ENCODE measurements at regions not wholly inside any gene's neighbourhood (a gene's known extent, or its start where the extent isn't known, plus 50 kb on each side); places are given as distances from the start of the nearest gene placed in this dataset.

- no peak for DNase-seq
These were observed 58.1 kb downstream of the KLF4 start for GRCh38 chr9:107431461-107431860.

DNA sequence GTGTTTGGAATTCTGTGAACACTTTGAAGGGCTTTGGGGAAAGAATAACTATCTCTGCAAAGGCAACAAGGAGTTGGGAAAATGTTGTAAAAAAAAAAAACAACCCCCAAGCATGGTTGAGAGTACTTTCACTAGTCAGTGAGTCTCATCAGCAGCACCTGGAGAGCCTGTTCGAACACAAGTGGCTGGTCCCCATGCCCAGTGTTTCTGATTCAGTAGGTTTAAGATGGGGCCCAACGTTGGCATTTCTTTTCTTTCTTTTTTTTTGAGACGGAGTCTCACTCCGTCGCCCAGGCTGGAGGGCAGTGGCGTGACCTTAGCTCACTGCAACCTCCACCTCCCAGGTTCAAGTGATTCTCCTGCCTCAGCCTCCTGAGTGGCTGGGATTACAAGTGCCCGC lies 59.5 kb downstream of the KLF4 start:
- no peak for DNase-seq

- no peak for DNase-seq
These were observed 63.4 kb downstream of the KLF4 start for GRCh38 chr9:107426126-107426525.

DNA sequence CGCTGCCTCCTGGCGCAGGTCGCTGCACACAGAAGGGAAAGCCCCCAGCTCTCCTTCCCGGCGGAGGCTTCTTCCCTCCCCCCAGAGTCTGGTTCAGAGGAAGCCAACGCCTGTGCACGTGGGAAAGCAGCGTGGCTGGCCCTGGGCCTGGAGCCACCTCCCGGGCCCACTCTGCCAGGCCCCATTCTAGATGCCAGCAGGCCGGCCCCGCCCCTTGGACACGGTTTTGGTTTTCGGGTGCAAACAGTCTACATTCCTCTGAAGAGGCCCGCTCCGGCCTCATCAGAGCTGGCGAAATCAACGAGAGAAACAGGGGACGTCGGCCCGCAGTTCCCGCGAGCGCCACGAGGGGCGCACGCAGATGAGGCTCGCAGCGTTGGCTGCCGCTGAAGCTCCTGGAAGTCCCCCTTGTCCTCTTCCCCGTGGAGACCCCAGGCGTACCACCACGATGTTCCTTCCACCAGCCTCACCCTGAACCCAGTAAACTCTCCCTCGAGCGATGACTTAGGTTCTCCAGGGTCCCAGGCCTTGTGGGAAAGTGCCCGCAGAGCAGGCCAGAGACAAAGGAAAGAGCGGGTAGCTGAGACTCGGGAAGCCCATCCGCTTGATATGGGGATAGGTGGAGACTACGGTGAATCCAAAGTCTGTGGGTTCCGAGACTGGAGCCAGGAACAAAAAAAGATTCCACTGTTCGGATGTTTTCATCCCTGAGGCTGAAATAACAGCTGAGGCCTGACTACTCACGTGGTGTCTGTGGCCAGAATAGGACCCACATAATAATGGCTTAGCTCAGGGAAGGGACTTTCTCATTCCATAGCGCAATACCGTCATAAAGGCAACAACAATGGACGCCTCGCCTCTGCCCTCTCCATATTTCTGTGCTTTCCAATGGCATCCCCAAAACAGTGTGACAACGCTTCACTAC lies 64.2 kb downstream of the KLF4 start:
- DNase-seq = no peak

- no peak for DNase-seq
These were observed 66.0 kb downstream of the KLF4 start for GRCh38 chr9:107423540-107423939.

DNA sequence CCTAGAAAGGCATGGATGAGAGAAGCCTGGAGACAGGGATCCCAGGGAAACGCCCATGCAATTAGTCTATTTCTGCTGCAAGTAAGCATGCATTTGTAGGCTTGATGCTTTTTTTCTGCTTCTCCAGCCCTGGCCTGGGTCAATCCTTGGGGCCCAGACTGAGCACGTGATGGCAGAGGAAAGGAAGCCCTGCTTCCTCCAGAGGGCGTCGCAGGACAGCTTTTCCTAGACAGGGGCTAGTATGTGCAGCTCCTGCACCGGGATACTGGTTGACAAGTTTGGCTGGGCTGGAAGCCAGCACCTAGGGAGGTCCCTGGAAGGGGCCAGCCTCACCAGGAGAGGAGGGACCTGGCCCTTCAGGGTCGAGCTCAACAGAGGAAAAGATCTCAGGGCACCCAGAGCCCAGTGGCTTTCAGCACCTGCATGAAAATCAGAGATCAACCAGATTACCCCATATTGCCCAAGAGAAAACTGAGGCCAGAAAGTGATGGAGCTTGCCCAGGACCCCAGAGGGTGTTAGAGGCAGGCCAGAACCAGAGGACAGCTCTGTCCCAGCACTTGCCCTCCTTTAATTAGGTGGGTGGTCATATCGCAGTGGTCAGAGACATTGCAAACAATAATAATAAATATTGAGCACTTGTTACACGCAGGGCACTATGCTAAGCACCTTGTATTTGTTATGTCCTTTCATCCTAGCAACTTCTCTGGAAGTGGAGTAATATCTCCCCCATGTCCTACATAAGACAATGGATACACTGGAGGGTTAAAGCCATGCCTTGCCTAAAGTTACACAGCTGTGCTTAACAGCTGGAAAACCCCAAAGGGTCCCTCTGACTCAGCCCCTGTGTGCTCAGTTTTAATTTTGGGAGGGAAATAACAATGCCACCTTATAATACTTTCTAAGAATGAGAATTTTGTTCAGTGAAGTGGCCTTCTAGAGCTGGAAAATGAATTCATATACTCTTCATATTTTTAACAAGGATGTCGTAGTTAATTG lies 67.1 kb downstream of the KLF4 start:
- DNase-seq = peak; percentile 34

DNA sequence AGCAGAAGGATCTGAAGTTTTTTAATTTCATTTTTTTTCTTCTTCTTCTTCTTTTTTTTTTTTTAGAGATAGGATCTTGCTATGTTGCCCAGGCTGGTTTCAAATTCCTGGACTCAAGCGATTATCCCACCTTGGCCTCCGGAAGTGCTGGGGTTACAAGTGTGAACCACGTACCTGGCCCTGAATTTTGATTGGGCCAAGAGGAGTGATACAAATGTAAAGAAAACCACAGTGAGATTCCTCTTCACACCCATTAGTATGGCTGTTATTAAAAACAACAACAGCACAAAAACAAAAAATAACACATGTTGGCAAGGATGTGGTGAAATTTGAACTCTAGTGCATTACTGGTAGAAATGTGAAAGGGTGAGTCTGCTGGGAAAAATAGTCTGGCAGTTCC lies 79.1 kb downstream of the KLF4 start:
- DNase-seq = no peak

DNA sequence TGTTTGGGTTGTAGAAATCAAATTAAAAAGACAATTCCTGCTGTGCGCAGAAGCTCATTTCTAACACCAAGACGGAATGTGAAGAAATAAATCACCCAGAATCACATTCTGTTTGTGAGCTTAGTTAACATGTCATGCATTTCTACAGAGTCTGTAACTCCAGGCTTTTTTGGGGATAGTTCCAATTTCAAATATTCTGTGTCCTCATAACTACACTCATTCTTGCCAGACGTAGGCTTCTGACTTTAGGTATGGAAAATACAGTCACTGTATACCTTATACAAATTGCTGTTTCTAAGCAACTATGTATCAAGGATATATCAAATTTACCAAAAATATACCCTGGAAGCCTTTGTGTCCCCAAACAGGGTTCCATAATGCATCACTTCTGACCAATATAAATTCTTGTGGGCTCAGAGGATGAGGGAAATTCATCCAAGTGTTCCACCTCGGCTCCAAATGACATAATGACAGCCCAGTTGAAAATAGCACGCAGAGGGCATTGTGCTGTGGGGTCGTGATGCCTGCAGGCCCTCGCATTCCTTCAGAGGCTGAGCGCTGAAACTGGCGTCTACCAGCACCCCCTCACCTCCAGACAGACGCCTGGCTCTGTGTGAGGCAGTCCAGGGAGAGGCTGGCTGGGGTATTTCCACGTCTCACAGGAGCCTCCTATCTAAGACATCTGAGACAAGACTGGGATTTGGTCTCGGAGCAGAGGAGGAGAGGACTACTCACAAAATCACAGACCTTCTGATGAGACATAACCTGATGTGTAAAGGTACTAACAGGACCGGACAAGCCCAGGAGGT lies 79.8 kb downstream of the KLF4 start:
- DNase-seq = no peak

DNA sequence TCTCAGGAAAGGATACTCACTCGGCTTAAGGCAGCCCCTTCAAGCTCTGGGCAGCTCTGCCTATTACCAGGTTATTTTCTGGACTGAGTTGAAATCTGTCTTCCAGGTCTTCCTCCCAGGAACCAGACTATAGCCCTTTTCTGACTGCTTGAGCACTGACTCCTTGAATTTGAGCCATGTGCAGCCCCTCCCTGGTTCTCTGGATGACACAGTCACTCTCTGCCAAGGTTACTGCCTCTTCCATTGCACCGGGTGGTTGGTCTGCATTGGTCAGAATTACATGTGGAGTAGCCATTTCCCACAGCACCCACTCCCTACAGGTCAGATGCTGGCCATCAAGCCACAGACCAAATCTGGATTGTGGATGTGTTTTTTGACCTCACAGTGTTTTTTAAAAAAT lies 81.9 kb downstream of the KLF4 start:
- no peak for DNase-seq

- DNase-seq = no peak
These were observed 84.1 kb downstream of the KLF4 start for GRCh38 chr9:107405511-107405910.

DNA sequence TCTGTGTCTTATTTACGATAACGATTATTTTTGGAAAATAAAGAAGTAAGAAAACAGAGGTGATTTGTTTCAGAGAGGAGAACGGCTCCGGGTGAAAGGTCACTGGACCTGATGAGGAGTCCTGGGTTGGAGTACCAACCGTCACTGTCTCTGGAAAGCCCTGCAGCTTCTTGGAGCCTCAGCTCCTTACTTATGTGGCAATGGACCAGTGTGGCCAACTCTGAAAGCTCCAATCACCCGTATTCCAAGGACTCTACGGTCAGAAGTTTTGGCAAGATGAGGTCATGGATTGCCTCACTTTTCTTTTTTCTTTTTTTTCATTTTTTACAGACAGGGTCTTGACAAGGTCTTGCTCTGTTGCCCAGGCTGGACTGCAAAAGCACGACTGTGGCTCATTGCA lies 84.8 kb downstream of the KLF4 start:
- no peak for DNase-seq

DNA sequence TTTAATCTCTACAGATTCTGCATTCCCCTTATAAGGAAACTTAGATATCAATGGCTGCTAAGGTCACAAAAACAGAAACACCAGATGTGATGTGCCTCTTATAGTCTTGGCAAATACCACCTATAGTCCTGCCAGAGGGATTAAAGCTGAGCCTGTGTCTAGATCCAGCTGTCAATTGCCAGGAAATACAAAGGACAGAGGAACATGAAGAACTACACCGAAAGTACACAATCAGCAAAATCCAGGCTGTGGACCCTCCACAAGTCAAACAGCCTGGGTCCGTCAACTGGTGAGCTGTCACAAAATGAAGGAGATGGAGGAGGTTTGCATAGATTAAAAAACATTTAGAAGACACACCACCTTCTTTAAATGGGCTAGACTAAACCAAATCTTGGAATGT lies 85.4 kb downstream of the KLF4 start:
- DNase-seq = no peak

GRCh38 chr9:107397076-107398044 lies 92.2 kb downstream of the KLF4 start:
- no peak for DNase-seq

DNA sequence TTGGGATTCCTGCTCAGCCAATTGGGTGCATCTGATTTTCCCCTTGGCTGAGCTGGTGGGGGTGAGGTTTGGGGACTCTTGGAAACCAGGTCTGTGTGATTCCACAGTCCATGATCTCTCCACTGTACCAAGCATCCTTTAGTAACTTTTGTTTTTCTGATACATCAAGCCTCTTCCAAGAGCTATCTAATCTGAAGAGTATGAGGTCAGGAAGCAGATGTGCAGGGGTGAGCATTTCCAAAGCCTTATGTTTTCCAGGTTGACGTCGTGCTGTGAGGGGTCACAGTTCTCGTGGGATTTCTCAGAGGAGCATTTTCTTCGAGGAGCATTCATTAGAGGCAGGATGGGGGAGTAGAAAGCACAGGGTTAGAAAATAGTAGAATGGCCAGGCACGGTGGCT lies 95.3 kb downstream of the KLF4 start:
- DNase-seq = no peak

DNA sequence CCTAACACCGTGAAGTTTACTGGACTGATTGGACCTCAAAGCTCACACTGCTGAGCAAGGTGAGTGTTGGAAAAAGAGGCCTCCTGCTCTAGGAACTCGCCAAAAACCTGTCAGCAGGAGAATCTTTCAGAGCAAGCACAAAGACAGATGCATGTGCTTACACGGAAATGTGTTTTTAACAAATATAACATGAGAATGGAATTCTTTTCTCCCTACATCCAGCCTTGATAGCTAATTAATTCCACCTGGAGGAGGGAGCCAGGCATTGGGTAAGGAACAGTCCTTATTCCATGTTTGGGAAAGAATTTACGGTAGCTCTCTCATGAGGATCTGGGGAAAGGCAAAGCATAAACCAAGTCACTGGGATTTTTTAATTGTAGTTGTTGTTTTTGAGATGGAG lies 98.8 kb downstream of the KLF4 start:
- no peak for DNase-seq

- DNase-seq = no peak
These were observed 99.3 kb downstream of the KLF4 start for GRCh38 chr9:107390279-107390678.

- no peak for DNase-seq
These were observed 99.9 kb downstream of the KLF4 start for GRCh38 chr9:107389617-107390071.

GRCh38 chr9:107388890-107389289 lies 100.7 kb downstream of the KLF4 start:
- no peak for DNase-seq

GRCh38 chr9:107387409-107387808 lies 102.2 kb downstream of the KLF4 start:
- no peak for DNase-seq

- no peak for DNase-seq
These were observed 103.2 kb downstream of the KLF4 start for GRCh38 chr9:107386396-107386795.

Data from NCI-H1436 treated with DMSO at 0.1 percent for 48 hours (cell line).